Fibroblast of mammary gland (primary cell): ENCODE measurements at regions not wholly inside any gene's neighbourhood (a gene's known extent, or its start where the extent isn't known, plus 50 kb on each side); places are given as distances from the start of the nearest gene placed in this dataset.

Experiments used
- DNase-seq: peaks from one replicate; pipeline ENCODE4 v3.0.0-alpha.2; 2010; ENCODE audit warnings: low read depth
- H3K4me3 ChIP-seq: 2 replicates; pipeline ENCODE4 v1.5.1; 2011; ENCODE audit warnings: low read depth, mild to moderate bottlenecking, low read length, moderate library complexity; ENCODE audit not compliant: control insufficient read depth
- CTCF ChIP-seq: conservative IDR thresholded peaks from 2 replicates; pipeline ENCODE4 v1.5.1; 2011; ENCODE audit warnings: low read depth, low read length, inconsistent platforms; ENCODE audit not compliant: control insufficient read depth, insufficient read depth

GRCh38 chr7:89401099-89401498, 605.6 kb upstream of the TEX47 start:
- no peak for DNase-seq
- no peak for TF ChIP-seq CTCF

GRCh38 chr7:89401690-89402089, 606.2 kb upstream of the TEX47 start:
- H3K4me3 ChIP-seq, result no peak overlapping the region
- no peak for DNase-seq
- TF ChIP-seq CTCF, result no peak

More at GRCh38 chr7:89401099-89401498, 605.6 kb upstream of the TEX47 start:
- no peak overlapping the region for H3K4me3 ChIP-seq

- DNase-seq, result no peak
- no peak for TF ChIP-seq CTCF
- H3K4me3 ChIP-seq, result no peak overlapping the region
Observed at GRCh38 chr7:89451911-89452310, 656.4 kb upstream of the TEX47 start.

GRCh38 chr7:89456556-89456955, 661.0 kb upstream of the TEX47 start:
- DNase-seq, result no peak
- no peak for TF ChIP-seq CTCF
- no peak overlapping the region for H3K4me3 ChIP-seq

GRCh38 chr7:89458114-89458513, 662.6 kb upstream of the TEX47 start:
- H3K4me3 ChIP-seq, result no peak overlapping the region
- no peak for DNase-seq
- TF ChIP-seq CTCF, result no peak

- TF ChIP-seq CTCF, result no peak
- no peak for DNase-seq
- H3K4me3 ChIP-seq, result no peak overlapping the region
Observed at GRCh38 chr7:89474456-89474855, 678.9 kb upstream of the TEX47 start.

GRCh38 chr7:89477991-89478390, 676.3 kb upstream of the STEAP1 start:
- TF ChIP-seq CTCF, result no peak
- no peak overlapping the region for H3K4me3 ChIP-seq

More at GRCh38 chr7:89477991-89478390, 676.3 kb upstream of the STEAP1 start:
- no peak for DNase-seq
